ACHN (cell line): ENCODE measurements at regions not wholly inside any gene's neighbourhood (a gene's known extent, or its start where the extent isn't known, plus 50 kb on each side); places are given as distances from the start of the nearest gene placed in this dataset.

Experiments
- DNase-seq: peaks from one replicate; pipeline ENCODE4 v3.0.0-alpha.2; 2015
- in situ Hi-C: cut with HindIII; loops from 2 replicates; pipeline ENCODE4 v1.10.0; 2017; ENCODE audit warnings: low sequenced_read_pairs, low pct_ligation_motif_present, low pct_unique_long_range_greater_than_20kb

DNA sequence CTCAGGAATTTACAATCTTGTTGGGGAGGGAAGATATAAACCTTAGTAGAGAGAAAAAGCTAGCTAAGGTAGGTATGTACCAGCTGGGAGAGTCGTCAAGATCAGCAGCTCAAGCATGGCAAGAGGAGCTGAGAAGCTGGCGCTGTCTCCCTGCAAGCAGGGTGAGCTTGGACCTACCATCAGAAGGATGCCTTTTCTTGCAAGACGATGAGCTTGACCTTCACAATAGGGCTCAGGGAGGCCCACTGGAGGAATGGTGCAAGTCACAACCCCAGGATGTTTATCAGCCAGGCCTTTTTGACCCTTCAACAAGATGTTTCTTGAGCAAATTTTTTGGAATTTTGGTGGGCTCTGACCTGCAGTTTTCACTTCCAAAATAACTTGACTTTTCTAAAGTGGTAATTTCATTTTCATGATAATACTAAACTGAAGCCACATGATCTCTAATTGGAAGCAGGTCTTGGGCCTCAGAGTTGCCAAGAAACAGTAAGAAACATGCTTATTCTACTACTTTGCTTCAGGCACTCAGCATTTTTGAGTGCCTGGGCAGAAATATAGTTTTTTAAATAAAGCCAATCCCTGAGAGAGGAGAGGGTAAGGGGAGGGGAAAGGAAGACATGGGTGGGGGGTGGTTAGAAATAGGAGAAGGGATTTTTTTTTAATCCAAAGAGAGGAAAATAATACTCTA lies 258.1 kb downstream of the CLIC5 start:
- in situ Hi-C loops, result no loop called here
- no peak for DNase-seq

DNA sequence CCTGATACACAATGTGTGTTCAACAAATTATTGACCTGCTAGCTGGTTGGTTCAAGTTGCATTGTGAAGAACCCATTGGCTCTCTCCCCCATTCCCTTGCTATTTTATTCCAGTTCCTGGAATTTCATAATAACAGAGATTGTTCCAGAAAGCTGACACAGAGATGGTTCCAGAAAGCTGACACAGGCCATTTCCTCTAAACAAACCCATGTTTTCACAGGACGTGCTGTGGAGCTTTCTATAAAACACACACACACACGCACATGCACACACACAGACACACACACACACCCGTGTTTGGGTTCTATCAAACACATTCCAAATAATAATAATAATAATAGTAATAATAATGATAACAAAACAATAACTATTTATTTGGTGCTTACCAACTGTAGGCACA lies 259.1 kb downstream of the CLIC5 start:
- in situ Hi-C loops, result no loop called here
- DNase-seq, result no peak

DNA sequence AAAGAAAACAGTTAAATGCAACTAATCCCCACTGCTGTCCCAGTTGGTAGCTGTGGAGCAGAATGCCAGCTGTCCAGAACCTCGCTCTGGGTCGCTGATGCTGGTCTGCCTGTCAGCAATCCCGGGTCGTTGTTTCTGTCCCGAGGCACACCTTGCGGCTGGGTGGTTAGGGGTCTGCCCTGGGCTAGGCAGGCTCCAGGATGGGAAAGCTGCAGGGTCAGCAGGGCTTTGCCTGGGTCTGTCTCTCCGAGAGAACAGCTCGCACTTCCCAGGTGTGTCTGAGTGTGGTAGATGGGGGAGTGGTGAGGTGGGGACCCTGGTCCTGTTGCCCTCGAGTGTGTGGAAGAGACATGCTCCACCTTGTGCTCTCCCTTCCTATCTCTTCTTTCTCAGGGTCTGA lies 261.2 kb downstream of the CLIC5 start:
- in situ Hi-C loops, result no loop called here
- no peak for DNase-seq

DNA sequence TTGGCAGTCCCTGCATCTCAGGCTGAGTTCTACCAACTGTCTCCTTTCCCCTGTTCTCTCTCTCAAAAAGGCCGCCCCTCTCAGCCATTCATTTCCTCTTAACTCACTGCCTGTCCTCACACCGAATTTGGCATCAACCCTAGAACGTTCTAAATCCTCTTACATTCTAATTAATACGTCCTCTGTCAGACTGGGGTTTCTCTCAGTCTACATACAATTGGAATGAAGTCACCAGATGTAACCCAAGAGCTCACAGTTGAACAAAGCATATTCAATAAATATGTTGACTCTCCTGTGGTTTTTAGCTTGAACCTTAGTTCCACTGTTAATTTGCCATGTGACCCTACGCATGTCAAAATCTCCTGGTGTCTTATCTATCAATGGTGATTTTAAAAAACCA lies 269.6 kb downstream of the CLIC5 start:
- in situ Hi-C loops, result no loop called here
- no peak for DNase-seq

DNA sequence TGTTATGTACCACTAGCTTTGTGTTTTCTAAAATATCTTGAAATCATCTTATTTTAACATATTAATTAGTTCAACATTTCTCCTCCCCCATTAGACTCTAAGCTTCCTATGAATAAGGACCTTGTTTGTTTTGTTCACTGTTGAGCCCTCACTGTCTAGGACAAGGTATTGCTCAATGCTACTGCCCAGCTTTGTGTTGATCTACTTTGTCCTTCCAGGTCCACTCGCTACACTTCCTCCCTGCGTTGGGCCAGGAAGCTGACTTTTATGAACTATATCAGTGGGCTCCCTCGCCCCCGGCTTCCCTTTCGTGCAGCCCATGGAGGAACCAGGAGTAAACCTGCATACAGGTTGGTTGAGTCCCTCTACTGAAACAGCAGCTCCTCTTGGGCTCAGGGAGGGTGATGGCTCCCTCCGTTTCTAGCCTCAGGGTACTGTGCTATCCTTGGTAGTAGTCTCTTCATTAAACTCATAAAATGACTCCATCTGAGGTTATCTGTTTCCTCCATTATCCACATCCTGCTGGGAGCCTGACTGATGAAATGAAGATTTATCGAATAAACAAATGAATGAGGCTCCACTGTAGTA lies 272.5 kb downstream of the CLIC5 start:
- in situ Hi-C loops, result no loop called here
- no peak for DNase-seq

DNA sequence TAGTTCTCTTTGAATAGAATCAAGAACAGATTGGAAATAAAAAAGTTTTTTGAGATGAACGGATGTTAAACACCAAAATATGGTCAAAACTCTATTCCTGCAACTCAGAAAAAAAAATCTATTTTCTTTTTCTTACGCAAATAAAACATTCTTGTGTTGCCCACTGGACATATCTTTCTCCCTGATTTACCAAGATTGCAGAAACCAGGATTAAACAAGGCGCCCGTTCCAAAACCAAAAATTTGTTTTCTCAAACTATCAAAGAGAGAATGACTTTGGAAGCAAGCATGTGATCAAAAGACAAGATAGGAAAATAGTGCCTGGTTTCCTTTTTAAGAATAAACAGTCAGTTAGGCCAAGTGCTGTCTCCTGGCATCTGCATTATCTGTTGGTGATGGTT lies 273.1 kb downstream of the CLIC5 start:
- in situ Hi-C loops, result no loop called here
- no peak for DNase-seq

DNA sequence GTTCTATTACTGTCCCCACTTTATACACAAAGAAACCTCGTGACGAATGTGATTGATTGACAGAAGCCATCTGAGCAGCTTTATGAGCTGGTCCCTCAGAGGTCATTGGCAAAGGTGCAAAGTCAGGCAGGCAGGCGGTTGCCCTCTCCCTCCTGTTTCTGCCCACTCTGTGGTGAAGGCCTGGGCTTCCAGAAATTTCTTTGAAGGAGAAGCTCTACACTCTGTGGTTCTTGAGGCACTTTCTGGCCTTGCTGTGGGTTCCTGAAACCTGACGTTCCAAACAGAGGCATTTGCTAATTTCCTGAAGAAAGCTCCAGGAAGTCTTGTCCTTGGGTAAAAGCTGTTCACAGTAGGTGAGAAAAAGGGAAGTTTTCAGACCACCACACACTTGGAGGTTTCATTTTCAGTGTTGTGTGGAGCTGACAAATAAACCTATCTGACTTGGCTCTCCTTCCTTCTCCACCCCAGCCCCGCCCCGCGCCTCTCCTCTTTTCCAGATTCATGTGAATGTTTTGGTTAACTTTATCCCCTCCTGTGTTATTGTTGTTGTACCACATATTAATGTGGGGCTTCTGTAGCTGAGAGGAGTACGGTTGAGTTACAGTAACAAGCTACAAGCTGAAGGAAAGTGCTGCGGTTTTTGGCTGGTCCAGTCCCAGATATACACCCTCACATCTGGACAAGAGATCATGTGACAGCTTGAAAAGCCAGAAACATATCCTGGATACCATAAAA lies 274.1 kb downstream of the CLIC5 start:
- in situ Hi-C loops, result no loop called here

DNA sequence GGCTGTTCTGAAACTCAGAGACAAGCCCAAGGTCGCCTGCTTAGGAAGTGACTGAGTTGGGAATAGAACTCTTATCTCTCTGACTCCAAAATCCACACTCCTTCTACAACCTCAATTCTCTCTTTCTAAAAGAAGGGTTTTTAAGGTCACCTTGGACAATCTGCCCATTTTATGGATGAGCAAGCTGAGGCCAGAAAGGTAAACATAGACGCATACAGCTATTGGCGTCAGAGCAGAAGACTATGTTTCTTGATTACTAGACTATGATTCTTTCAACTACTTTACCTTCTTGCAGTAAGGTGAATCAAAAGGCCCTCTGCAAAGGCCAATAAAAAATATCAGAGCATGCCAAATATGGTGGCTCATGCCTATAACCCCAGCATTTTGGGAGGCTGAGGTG lies 276.6 kb downstream of the CLIC5 start:
- DNase-seq, result no peak
- in situ Hi-C loops, result no loop called here

More for the DNA sequence above, 274.1 kb downstream of the CLIC5 start:
- DNase-seq, result no peak

DNA sequence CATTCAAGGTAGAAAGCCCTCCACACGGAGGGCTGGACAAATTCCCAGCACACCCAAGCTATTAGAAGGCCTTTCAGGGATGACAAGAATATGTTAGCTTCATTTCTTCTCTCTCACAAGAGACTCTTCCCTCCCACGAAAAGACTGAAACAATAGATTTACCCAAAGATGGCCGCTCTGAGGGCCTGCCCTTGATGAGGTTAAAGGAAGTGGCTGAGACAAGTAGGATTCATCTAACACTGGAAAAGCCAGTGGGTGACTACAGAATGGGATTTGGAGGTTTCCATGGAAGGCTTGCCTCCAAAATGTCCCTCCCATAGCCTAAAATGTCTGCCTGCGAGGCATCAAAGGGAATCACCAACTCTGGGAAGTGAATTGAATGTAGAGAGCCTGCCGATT lies 277.6 kb downstream of the CLIC5 start:
- no peak for DNase-seq
- in situ Hi-C loops, result no loop called here

DNA sequence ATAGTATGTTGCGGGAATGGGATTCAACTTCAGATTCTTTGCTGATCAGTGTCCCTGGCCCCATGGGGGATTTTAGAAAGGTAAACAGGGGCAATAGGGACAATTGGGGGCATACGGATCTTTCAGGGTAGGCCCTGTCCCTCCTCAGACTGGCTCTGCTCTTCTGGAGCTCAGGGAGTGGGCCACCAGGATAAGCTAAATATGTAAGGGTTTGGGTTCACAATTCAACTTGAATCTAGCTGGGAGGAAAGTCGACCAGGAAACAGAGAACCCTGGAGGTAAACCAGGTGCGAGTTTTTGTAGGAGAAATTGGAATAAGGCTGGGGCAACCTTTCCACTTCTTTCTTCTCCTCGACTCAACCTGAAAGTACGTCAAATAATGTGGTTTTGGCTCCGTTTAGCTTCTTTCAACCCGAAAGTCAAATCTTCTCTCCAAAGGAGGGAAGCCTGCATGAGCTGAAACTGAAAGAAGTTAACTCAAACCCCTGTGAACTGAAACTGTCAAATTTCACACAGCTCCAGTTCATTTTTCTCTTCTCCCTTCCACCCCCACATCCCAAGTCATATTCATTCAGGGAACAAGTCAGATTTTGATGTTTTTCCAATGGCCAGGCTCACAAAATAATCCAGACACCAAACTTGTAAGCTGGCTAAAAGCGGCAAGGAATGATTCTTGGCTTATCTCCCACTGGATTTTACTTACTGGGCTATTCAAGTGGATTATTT lies 278.2 kb downstream of the CLIC5 start:
- in situ Hi-C loops, result no loop called here
- DNase-seq, result no peak

DNA sequence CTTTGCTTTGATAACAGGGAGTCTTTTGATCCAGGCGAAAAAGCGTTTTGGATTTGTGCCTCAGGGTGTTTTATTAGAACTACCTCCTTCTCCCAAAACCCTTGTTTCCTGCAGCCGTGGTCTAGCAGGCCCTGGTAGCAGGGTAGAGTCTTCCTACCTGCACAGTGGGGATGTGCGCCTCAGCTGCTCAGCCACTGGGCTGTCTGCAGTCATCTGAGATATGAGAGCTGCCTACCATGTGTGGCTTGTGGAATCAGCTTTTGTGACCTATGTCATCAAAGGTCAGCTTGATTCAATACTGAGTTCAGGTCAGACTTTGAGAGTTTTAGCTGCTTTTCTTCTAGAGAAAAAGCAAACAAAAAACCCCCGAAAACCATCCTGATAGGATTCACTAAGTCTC lies 279.5 kb downstream of the CLIC5 start:
- in situ Hi-C loops, result no loop called here
- no peak for DNase-seq

DNA sequence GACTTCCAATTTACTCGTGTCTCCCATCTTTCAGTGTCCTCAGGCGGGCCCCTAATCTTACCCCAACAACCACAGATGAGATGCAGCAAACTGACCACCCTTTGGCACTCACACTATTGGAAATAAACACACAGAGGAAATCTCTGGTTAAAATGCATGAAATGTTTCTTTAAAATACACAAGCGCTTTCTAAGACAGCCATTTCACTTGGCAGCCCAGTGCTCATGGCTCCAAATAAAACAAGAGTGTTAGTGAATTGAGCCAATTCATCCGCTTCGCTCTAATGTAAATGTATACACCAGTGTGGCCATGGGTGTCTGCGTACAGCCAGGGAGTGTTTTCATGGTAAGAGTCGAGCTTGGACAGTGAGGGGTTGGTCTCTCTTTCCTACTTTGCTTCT lies 282.9 kb downstream of the CLIC5 start:
- in situ Hi-C loops, result no loop called here
- DNase-seq, result no peak

DNA sequence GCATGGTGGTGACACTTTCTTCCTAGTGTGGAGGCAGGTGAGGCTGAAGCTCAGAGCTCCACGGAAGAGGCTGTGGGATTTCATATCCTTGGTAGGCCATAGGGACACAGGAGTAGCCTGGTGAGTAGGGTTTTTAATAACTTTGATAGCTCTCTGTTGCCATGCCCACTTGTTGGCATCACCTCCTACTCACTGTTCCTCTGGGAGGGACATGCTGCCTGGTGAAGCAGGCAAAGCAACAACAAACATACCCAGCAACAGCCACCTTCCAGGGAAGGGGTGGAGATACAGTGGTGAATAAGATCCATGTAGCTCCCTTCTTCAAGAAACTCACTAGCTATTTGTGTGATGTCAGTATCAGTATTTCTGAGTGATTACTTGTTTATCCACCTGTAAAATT lies 285.4 kb downstream of the CLIC5 start:
- in situ Hi-C loops, result no loop called here
- no peak for DNase-seq

DNA sequence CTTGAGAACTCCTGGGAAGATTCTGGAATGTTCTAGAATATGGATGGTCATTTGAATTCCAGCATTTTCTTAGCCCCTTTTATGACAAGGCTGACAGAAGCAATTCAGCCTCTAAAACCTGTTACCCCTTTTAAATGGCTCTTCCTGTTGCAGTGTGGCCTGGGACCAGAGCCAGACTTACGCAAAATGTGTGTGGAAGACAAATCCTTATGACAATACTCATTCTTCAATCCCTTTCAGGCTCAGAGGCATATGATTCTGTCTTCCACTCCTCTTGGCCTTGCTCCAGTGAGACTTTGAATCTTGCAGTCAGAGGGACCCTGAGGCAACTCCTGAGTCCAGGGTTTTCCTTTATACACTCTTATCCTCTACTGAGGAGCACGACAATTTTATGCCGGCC lies 287.0 kb downstream of the CLIC5 start:
- in situ Hi-C loops, result no loop called here
- no peak for DNase-seq

DNA sequence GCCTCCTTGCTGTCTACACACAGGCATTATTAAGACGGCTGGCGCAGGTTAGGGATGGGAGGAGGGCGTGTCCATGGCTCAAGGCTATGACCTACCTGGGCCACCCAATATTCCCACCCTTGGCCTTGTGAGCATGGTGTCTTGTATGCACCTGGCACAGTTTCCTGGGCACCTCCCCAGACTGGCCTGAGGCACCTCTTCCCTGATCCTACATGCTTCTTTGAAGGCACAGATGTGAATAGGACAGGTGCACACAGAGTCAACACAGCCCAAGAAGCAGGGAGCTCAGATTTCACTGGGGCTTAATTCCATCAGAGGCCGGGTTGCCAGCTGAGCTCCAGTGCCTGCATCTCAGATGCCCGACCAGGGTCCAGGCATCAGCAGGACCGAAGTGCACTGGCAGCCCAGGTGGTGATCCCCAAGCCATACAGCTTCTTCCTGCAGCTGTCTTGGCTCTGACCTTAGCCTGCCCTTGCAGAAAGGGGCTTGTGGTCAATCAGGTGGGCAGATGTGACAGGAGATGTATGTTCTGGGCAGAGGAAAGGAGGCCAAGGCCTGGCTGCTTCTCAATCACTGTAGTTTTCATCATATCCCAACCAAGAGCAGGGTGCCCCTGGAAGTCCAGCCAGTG lies 287.7 kb downstream of the CLIC5 start:
- DNase-seq, result no peak
- in situ Hi-C loops, result no loop called here

DNA sequence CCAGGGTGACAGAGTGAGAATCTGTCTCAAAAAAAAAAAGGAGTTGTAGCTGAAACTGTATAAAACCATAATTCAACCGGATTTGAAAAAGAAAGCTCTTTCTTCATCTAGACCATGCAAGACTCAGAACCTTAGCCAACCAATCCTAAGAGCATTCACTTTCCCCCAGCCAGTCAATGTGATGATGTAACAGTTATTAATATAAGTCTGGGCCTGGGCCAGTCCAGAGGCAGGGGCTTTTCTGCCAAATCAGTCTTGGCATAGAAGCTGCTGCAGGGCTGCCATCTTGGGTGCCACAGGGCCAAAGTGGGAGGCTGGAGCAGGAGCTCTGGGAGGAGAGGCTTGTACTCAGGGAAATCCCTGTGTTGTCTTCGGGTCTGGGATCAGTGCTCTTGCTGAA lies 288.4 kb downstream of the CLIC5 start:
- in situ Hi-C loops, result no loop called here
- DNase-seq, result no peak

DNA sequence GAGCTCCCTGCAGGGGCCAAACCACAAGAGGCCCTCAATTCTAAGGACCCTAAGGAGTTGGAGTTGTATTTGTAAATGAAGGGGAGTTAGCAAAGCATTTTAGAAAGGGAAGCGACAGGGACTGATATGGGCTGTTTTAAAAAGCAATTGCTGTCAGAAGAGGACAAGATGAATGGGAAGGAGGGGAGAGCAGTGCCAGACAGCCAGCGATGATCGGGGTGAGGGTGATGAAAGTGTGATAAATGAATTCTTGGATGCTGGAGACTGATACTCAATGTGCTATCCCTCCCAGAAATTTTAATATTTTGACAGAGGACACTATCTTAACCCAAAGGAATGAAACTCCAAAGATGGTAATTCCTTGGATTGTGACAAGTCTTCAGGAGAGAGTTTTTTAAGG lies 289.2 kb downstream of the CLIC5 start:
- in situ Hi-C loops, result no loop called here
- no peak for DNase-seq

DNA sequence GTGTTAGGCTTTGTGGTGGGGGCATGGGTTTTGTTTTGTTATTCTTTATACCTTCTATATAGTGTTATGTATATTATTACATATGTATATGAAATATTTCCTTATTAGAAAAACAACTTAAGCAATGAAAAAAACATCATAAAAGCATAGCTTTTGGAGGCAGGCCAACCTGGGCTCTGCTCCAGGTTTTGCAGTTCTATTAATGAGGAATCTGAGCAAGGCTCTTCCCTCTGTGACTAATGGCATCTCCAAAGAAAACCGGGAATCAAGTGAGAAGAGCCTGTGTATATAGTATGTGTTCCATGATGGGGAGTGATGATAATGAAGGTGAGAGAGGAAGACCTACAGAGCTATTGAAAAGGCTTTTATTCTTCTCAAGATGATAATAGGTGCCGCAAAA lies 291.1 kb downstream of the CLIC5 start:
- in situ Hi-C loops, result no loop called here
- DNase-seq, result no peak

DNA sequence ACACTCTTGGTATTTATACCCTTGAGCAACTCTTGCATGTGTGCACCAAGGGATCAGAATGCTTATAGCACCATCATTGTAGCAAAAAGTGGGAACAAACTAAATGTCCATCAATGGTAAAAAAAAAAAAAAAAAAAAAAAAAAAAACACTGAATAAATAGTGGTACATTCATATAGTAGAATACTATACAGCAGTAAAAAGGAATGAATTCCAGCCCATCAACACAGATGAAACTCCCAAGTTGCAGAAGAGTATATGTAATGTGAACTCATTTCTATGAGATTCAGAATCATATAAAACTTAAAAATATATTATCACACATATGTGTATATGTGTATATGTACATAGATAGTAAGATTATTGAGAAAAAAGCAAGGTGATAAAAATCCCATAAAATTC lies 291.6 kb downstream of the CLIC5 start:
- in situ Hi-C loops, result no loop called here

More for the DNA sequence above, 291.6 kb downstream of the CLIC5 start:
- DNase-seq, result no peak
